C4-2B (cell line): ENCODE measurements at regions not wholly inside any gene's neighbourhood (a gene's known extent, or its start where the extent isn't known, plus 50 kb on each side); places are given as distances from the start of the nearest gene placed in this dataset.

Experiments used
- CTCF ChIP-seq: fragments of 450-650 bp; conservative IDR thresholded peaks from 2 replicates; pipeline ENCODE4 v1.5.1; 2017; ENCODE audit warnings: mild to moderate bottlenecking
- ZFX ChIP-seq: fragments of 450-650 bp; IDR thresholded peaks from 2 replicates; pipeline ENCODE4 v1.6.1; 2017

DNA sequence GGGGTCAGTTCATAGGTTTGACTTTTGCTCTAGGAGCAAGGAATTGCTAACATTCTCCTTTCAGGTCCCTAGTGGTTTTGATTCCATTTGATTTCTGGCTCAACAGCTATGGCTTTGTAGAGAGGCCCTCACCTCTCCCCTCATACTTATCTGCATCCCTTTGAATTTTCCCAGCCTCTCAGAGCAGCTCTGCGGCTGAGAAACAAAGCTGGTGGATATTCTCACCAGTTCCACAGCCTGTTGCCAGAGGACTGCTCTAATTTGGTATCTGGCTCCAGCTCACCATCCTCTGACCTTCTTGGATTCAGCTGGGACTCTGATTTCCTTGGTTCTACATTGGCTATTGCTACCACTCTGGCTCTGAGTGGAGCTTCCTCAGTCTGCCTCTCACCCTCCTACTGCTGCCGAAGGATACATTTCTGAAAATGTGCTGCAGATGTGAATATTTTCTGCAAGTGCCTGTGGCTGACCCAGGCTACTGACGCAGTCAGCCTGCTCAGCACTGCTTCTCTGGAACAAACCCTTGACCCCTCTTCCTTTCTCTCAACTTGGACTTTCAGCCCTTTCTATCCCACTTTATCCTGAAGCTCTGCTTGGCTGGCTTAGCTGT lies 110.9 kb upstream of the ENPEP start:
- TF ChIP-seq CTCF (no peak), ZFX (no peak)
